Testis (tissue), 2 donors: ENCODE measurements at regions not wholly inside any gene's neighbourhood (a gene's known extent, or its start where the extent isn't known, plus 50 kb on each side); places are given as distances from the start of the nearest gene placed in this dataset.

Experiments used
- DNase-seq: peaks from one replicate; pipeline ENCODE4 v3.0.0-alpha.2; 2019
- H3K27ac ChIP-seq, 2 donors: fragments of 200-600 bp; sonication (generic); one replicate each; pipeline ENCODE4 v1.5.1; 2019
- H3K27me3 ChIP-seq: fragments of 200-600 bp; sonication (generic); one replicate; pipeline ENCODE4 v1.5.1; 2019
- H3K36me3 ChIP-seq: fragments of 200-600 bp; sonication (generic); one replicate; pipeline ENCODE4 v1.5.1; 2017; ENCODE audit warnings: low read depth; ENCODE audit errors: missing control alignments
- H3K4me1 ChIP-seq: fragments of 200-600 bp; sonication (generic); one replicate; pipeline ENCODE4 v1.5.1; 2019
- H3K4me3 ChIP-seq, 2 donors: fragments of 200-600 bp; sonication (generic); one replicate each; pipeline ENCODE4 v1.5.1; 2017 to 2019
- H3K9me3 ChIP-seq: fragments of 200-600 bp; sonication (generic); one replicate; pipeline ENCODE4 v1.5.1; 2017
- CTCF ChIP-seq, 3 experiments: fragments of 450-650 bp in 2 of 3; fragments of 200-600 bp in 1 of 3; sonication (generic) in 1 of 3; IDR thresholded peaks; one replicate each; pipeline ENCODE4 v1.5.1; 2016 to 2019; ENCODE audit warnings: antibody characterized with exemption in 3 of 3, mild to moderate bottlenecking in 2 of 3, moderate library complexity in 1 of 3
- POLR2A ChIP-seq: fragments of 450-650 bp; IDR thresholded peaks from one replicate; pipeline ENCODE4 v1.6.1; 2017; ENCODE audit warnings: antibody characterized with exemption, mild to moderate bottlenecking, moderate library complexity
- WGBS, 2 donors: methylation state at CpG; one replicate each; pipeline ENCODE4 v1.1.5; 2018; 5-methylcytosine and 5-hydroxymethylcytosine counted together
- intact Hi-C: fragments of 100-400 bp; cut with DNase I; formaldehyde crosslinking; loops from one replicate; pipeline ENCODE4 v1.15.1; 2023; ENCODE audit warnings: low total_unique reads

- Histone ChIP-seq H3K36me3 (no peaks in the 10 kb centered on the region), H3K9me3 (no peaks in the 10 kb centered on the region), H3K27me3 (no peaks in the 10 kb centered on the region), H3K27ac (no peak overlapping the region), H3K4me3 (no peak overlapping the region), H3K4me1 (no peaks in the 10 kb centered on the region)
- no peak for DNase-seq
- TF ChIP-seq CTCF (IDR thresholded peaks at IDR 0.05) (no peak), POLR2A (no peak)
- 76 to 82% methylated on average over 8 of the region's 8 CpGs for WGBS, 2 donors
- intact Hi-C loops, result no loop called here
Observed at GRCh38 chr4:38610966-38611431, 53.0 kb upstream of the KLF3 start.

- no peaks in the 10 kb centered on the region for H3K4me1 ChIP-seq
- TF ChIP-seq POLR2A, result no peak
- TF ChIP-seq CTCF (IDR thresholded peaks at IDR 0.05), result no peak
- WGBS, 2 donors, result 87 to 90% methylated on average over 3 of the region's 3 CpGs
- H3K9me3 ChIP-seq, result no peaks in the 10 kb centered on the region
- intact Hi-C loops, result no loop called here
- no peaks in the 10 kb centered on the region for H3K27me3 ChIP-seq
- H3K27ac ChIP-seq, result no peak overlapping the region
- no peak overlapping the region for H3K4me3 ChIP-seq
- no peak for DNase-seq
- H3K36me3 ChIP-seq, result no peaks in the 10 kb centered on the region
Observed at GRCh38 chr4:38611676-38612075, 52.3 kb upstream of the KLF3 start.

- intact Hi-C loops, result no loop called here
- H3K4me3 ChIP-seq, result no peak overlapping the region
- no peaks in the 10 kb centered on the region for H3K36me3 ChIP-seq
- H3K4me1 ChIP-seq, result no peaks in the 10 kb centered on the region
- no peak overlapping the region for H3K27ac ChIP-seq
- no peak for TF ChIP-seq CTCF (IDR thresholded peaks at IDR 0.05)
- 64 to 66% methylated on average over 6 of the region's 6 CpGs for WGBS, 2 donors
- no peak for DNase-seq
- no peaks in the 10 kb centered on the region for H3K27me3 ChIP-seq
- no peaks in the 10 kb centered on the region for H3K9me3 ChIP-seq
Observed at GRCh38 chr4:38612646-38613414, 51.2 kb upstream of the KLF3 start.
